HepG2 (cell line): ENCODE measurements at regions not wholly inside any gene's neighbourhood (a gene's known extent, or its start where the extent isn't known, plus 50 kb on each side); places are given as distances from the start of the nearest gene placed in this dataset.

Experiments
- ATAC-seq: fragments of 200-7000 bp; cut with Tn5 transposase; 3 replicates; pipeline ENCODE4 v1.9.1; 2020; ENCODE audit warnings: mild to moderate bottlenecking, moderate library complexity
- BruUV-seq: library from RNA; stranded (reverse); fragments of 400-500 nt; replicated peaks from 2 replicates; lab custom pipeline; 2021; lab: Mats Ljungman, UMichigan
- CTCF ChIA-PET: fragments of 300-600 bp; formaldehyde crosslinking; extraction: SDS; loops from one replicate; lab custom pipeline; 2021; ENCODE audit warnings: low total read pairs, inconsistent platforms, low intra/inter-chr PET ratio; lab: Yijun Ruan, JAX
- POLR2A ChIA-PET: fragments of 350-600 bp; sonication (Branson Sonifier 250); formaldehyde crosslinking; loops from one replicate; lab custom pipeline; 2020; ENCODE audit warnings: antibody characterized with exemption, inconsistent platforms; lab: Yijun Ruan, JAX
- DNase-seq: peaks from one replicate; pipeline ENCODE4 v3.0.0-alpha.2; 2015; ENCODE audit warnings: low spot score
- FAIRE-seq: peaks from 3 replicates; lab custom pipeline; 2011; peaks lifted over from hg19 to GRCh38; lab: Jason Lieb, UNC
- H2AFZ ChIP-seq: one replicate; pipeline ENCODE4 v1.6.1; 2011; ENCODE audit warnings: low read length, inconsistent platforms
- H3K27ac ChIP-seq: fragments of 300-600 bp; 3 replicates; pipeline ENCODE4 v1.8.0; 2011; ENCODE audit warnings: mixed run types, mild to moderate bottlenecking, mixed read lengths, low read length, inconsistent platforms; ENCODE audit not compliant: insufficient read depth; ENCODE audit errors: extremely low read length
- H3K27me3 ChIP-seq, 2 experiments: fragments of 200-600 bp in 1 of 2; 2 replicates in 1 of 2; 3 replicates in 1 of 2; pipeline versions ENCODE4 v1.6.0 to v1.8.0; 2011; ENCODE audit warnings: low read length in 2 of 2, mild to moderate bottlenecking in 2 of 2, moderate library complexity in 2 of 2, inconsistent platforms in 1 of 2; ENCODE audit not compliant: insufficient read depth in 2 of 2, control insufficient read depth in 1 of 2
- H3K36me3 ChIP-seq, 2 experiments: fragments of 200-600 bp in 1 of 2; replicated peaks in 1 of 2; 2 replicates in 1 of 2; 3 replicates in 1 of 2; pipeline versions ENCODE4 v1.5.1 to v1.8.0; 2011; ENCODE audit warnings: low read length in 2 of 2, inconsistent platforms in 1 of 2; ENCODE audit not compliant: insufficient read depth in 2 of 2, control insufficient read depth in 1 of 2
- H3K4me1 ChIP-seq: 2 replicates; pipeline ENCODE4 v1.5.1; 2012; ENCODE audit warnings: low read length, inconsistent platforms; ENCODE audit not compliant: insufficient read depth
- H3K4me2 ChIP-seq: 2 replicates; pipeline ENCODE4 v1.6.0; 2011; ENCODE audit warnings: low read depth, low read length, inconsistent platforms
- H3K4me3 ChIP-seq, 3 experiments: fragments of 200-600 bp in 1 of 3; sonication (generic), shearing (Covaris generic) in 1 of 3; replicated peaks in 1 of 3; 2 replicates each; pipeline ENCODE4 v1.5.1; 2011 to 2016; ENCODE audit warnings: low read length in 3 of 3, inconsistent platforms in 2 of 3, low read depth in 2 of 3, mild to moderate bottlenecking in 2 of 3, control low read depth in 1 of 3, mixed read lengths in 1 of 3; ENCODE audit not compliant: insufficient read depth in 1 of 3
- H3K79me2 ChIP-seq: one replicate; pipeline ENCODE4 v1.6.1; 2011; ENCODE audit warnings: low read length, inconsistent platforms; ENCODE audit not compliant: insufficient read depth
- H3K9ac ChIP-seq: 2 replicates; pipeline ENCODE4 v1.6.0; 2011; ENCODE audit warnings: mild to moderate bottlenecking, low read depth, low read length, inconsistent platforms; ENCODE audit not compliant: insufficient read depth
- H3K9me3 ChIP-seq: 2 replicates; pipeline ENCODE4 v1.5.1; 2012; ENCODE audit warnings: mild to moderate bottlenecking, low read length
- H4K20me1 ChIP-seq: 2 replicates; pipeline ENCODE4 v1.6.0; 2011; ENCODE audit warnings: inconsistent platforms, mild to moderate bottlenecking, low read length, moderate library complexity; ENCODE audit not compliant: insufficient read depth
- AFF4 ChIP-seq: sonication (generic); formaldehyde crosslinking; IDR thresholded peaks from 2 replicates; pipeline ENCODE4 v1.4.0; 2020; ENCODE audit warnings: missing genetic modification reagents
- BORCS8-MEF2B ChIP-seq: sonication (generic); formaldehyde crosslinking; IDR thresholded peaks from 2 replicates; pipeline ENCODE4 v1.8.0; 2022; ENCODE audit warnings: mild to moderate bottlenecking, missing genetic modification reagents
- ZNF704 ChIP-seq: sonication (generic); formaldehyde crosslinking; IDR thresholded peaks from 2 replicates; pipeline ENCODE4 v1.8.1; 2023; ENCODE audit warnings: mild to moderate bottlenecking, inconsistent platforms, moderate library complexity, missing genetic modification reagents, borderline replicate concordance
- WGBS: methylation state at CpG from one replicate; pipeline ENCODE4 v1.1.6; 2017; ENCODE audit warnings: low lambda C conversion rate; 5-methylcytosine and 5-hydroxymethylcytosine counted together
- in situ Hi-C: cut with HindIII; loops from 2 replicates; pipeline ENCODE4 v1.10.0; 2017; ENCODE audit warnings: low pct_unique_long_range_greater_than_20kb; ENCODE audit not compliant: extremely low pct_ligation_motif_present
- intact Hi-C: fragments of 100-400 bp; cut with micrococcal nuclease; formaldehyde crosslinking; loops from one replicate; pipeline ENCODE4 v1.10.0; 2022; ENCODE audit not compliant: unreplicated experiment

- TF ChIP-seq AFF4 = no peak
These were observed 174.3 kb downstream of the SMAD6 start (continued) for GRCh38 chr15:66876421-66876730.

- TF ChIP-seq BORCS8-MEF2B (CRISPR knock-in tag) (no peak), ZNF704 (CRISPR knock-in tag) (no peak)
- POLR2A ChIA-PET = no interaction called here
- Histone ChIP-seq H3K4me1 (no peaks in the 10 kb centered on the region), H4K20me1 (no peaks in the 10 kb centered on the region), H3K79me2 (no peaks in the 10 kb centered on the region), H3K9me3 (no peaks in the 10 kb centered on the region), H3K9ac (no peak overlapping the region), H3K36me3 (no peaks in the 10 kb centered on the region), H3K4me2 (no peak overlapping the region), H3K4me3 (no peak overlapping the region), H2AFZ (no peak overlapping the region), H3K27ac (no peak overlapping the region), H3K27me3 (peaks cover 3 to 16% of the 10 kb centered on the region in 2 experiments; a peak in 2 of 5 replicates)
- ATAC-seq = no peak
- in situ Hi-C loops = no loop called here
- 59% methylated on average over 17 of the region's 20 CpGs for WGBS
- DNase-seq = no peak
- FAIRE-seq = no peak
- CTCF ChIA-PET = no interaction called here
- no TSS peak for BruUV-seq
- intact Hi-C loops = no loop called here
These were observed 174.9 kb downstream of the SMAD6 start for GRCh38 chr15:66876731-66877476.
